Esophagus muscularis mucosa (tissue), 4 donors: ENCODE measurements at regions not wholly inside any gene's neighbourhood (a gene's known extent, or its start where the extent isn't known, plus 50 kb on each side); places are given as distances from the start of the nearest gene placed in this dataset.

Experiments used
- EP300 ChIP-seq: sonication (generic); formaldehyde crosslinking; IDR thresholded peaks from one replicate; pipeline ENCODE4 v1.6.1; 2017; ENCODE audit warnings: antibody characterized with exemption
- POLR2A ChIP-seq: fragments of 450-650 bp; IDR thresholded peaks from one replicate; pipeline ENCODE4 v1.6.1; 2017; ENCODE audit warnings: antibody characterized with exemption, moderate library complexity, mild to moderate bottlenecking, low read depth
- POLR2AphosphoS5 ChIP-seq, 2 donors: sonication (generic); formaldehyde crosslinking; IDR thresholded peaks; one replicate each; pipeline ENCODE4 v1.6.1; 2017; ENCODE audit warnings: antibody characterized with exemption in 2 of 2
- TF ChIP-seq, protein P1 (sequence below), 3 experiments: fragments of 200-600 bp in 2 of 3; fragments of 450-650 bp in 1 of 3; sonication (generic) in 2 of 3; IDR thresholded peaks; one replicate each; pipeline ENCODE4 v1.5.1; 2017 to 2019; ENCODE audit warnings: antibody characterized with exemption in 3 of 3, mild to moderate bottlenecking in 2 of 3, moderate library complexity in 1 of 3

DNA sequence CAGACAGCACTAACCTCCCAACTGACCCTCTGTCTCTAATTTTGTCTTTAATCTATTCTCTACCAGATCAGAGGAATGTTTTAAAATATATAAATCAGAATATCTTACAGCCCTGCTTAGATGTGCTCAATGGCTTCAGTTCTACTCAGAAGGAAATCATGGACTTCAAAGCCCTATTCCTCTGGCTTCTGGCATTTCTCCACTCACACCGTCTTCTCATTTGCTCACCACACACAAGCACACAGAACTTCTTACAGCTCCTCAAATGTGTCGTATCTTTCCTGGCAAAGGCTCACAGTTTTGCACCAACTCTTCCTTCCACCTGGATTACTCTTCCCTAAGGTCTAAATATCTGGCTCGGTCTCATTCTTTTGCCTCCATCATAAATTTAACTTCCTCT, 71.6 kb upstream of the NUDT7 start:
- TF ChIP-seq, protein P1, sequence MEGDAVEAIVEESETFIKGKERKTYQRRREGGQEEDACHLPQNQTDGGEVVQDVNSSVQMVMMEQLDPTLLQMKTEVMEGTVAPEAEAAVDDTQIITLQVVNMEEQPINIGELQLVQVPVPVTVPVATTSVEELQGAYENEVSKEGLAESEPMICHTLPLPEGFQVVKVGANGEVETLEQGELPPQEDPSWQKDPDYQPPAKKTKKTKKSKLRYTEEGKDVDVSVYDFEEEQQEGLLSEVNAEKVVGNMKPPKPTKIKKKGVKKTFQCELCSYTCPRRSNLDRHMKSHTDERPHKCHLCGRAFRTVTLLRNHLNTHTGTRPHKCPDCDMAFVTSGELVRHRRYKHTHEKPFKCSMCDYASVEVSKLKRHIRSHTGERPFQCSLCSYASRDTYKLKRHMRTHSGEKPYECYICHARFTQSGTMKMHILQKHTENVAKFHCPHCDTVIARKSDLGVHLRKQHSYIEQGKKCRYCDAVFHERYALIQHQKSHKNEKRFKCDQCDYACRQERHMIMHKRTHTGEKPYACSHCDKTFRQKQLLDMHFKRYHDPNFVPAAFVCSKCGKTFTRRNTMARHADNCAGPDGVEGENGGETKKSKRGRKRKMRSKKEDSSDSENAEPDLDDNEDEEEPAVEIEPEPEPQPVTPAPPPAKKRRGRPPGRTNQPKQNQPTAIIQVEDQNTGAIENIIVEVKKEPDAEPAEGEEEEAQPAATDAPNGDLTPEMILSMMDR (IDR thresholded peaks at IDR 0.05) = no peak
- no peak for TF ChIP-seq EP300
- TF ChIP-seq POLR2A = no peak
- TF ChIP-seq POLR2AphosphoS5 (IDR thresholded peaks at IDR 0.05) = no peak
